Jurkat, Clone E6-1 (cell line): ENCODE measurements at regions not wholly inside any gene's neighbourhood (a gene's known extent, or its start where the extent isn't known, plus 50 kb on each side); places are given as distances from the start of the nearest gene placed in this dataset.
A peak's percentile ranks its signal among the peaks of the same experiment; 100 is the strongest.

Source experiments
- DNase-seq: peaks from one replicate; pipeline ENCODE4 v3.0.0-alpha.2; 2011; ENCODE audit warnings: low read depth, low spot score
- H3K4me3 ChIP-seq: 2 replicates; pipeline ENCODE4 v1.5.1; 2011; ENCODE audit warnings: mild to moderate bottlenecking, low read length, control low read depth, moderate library complexity

DNA sequence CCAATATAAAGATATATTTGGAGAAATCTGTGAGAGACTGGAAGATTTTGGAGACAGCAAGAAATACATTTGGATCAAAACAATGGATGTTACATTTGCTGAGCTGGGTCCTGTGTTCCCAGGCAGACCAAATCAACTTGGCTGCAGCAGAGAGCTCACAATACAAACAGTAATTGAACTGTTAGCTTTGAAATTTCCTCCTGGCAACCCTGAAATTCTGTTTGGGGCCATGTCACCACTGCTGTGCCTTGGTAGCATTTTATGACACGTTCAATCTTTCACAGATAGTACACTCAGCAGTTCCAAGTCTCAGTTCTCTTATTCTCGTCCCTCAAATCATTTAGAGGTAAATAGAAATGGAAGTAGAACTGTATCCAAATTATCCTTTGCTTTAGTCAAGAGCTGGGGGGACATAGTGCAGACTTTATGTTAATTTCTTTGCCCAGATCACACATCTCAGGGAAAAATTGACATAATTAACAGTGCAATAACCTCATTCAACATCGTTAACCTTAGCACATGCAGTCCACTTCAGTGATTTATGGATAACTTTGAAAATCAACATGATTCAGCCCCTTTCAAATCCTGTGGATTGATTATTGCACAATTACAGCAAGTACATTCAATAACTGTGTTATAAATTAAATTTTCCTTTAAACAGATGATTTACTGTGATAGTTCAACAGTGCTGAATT lies 277.4 kb upstream of the MC4R start:
- H3K4me3 ChIP-seq, result no peak overlapping the region
- no peak for DNase-seq

DNA sequence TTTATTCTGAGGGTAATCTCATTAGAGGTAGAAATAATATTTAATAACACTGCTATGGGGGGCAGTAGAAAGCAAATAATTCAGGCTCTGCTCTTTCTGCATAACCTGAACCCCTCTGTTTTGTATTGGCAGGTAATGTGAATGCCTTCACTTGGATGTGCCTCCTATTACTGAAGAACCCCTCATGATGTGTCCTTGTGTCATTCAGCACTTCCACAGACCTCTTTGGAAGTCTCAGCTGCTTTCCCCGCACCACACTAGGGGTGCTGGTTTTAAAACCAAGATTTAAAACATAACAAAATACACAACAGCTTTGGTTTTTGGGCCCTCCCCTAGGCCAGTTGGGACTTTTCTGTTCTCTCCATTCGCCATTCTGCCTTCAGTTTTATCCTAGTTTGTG lies 281.7 kb upstream of the MC4R start:
- H3K4me3 ChIP-seq, result no peak overlapping the region
- DNase-seq, result no peak

DNA sequence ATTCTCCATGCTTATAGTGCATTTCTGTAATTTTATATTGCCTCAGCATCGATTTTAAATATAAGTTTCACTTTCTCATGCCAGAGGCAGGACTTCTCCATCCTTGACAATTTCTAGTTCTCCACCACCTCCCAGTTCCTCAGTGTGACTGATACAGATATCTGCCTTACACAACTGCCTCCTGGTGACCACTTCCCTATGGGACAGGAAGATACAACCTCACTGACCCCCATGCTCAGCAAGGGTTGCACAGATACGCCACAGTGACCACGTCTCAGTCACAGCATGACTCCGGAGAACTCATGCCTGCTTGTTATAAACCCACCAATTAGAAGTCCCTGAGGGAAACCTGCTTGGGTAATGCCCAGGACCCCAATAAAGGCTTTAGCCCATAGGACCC lies 284.0 kb upstream of the MC4R start:
- no peak for DNase-seq
- no peak overlapping the region for H3K4me3 ChIP-seq

DNA sequence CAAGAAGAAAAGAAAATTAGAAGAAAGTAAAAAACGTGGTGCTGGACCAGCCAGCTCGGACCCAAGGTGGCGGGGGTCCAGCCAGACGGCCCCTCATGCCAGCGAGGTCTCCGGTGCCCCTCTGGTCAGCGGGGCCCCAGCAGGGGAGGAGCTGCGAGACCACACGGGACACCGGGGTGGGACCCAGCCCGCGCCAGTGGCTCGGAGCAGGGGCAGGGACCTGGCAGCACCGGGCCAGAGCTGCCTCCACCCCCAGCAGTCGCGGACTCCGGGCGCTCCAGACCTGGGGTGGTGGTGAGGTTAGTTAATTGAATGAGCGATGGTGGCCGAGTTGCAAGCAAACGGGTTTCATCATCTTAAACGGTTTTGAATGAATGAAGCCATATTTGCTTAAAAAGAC lies 289.9 kb upstream of the MC4R start:
- DNase-seq, result no peak
- no peak overlapping the region for H3K4me3 ChIP-seq

DNA sequence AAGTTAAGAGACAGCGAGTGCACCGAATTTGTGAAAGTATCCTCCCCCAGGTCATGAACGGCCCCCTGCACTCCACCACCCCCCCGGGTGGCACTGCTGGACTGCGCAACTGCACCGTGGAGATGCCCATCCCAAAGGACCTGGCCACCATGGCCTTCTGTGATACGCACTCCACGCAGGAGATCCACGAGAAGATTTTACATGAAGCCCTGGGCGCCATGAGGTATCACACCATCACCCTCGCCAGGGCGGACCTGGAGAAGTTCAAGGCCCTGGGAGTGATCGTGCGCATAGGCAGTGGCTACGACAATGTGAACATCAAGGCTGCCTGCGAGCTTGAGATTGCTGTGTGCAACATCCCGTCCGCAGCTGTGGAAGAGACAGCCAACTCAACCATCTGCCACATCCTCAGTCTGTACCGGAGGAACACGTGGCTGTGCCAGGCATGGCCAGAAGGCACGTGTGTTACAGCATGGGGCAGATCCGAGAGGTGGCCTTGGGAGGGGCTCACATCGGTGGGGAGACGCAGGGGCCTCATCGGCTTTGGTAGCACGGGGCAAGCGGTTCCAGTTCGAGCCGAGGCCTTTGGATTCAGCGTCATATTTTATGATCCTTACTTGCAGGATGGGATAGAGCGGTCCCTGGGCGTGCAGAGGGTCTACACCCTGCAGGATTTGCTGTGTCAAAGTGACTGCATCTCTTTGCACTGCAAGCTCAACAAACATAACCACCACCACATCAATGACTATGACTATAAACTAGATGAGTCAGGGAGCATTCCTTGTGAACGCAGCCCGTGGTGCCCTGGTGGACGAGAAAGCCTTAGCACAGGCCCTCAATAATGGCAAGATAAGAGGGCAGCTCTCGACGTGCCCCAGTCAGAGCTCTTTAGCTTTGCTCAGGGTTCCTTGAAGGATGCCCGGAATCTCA lies 290.8 kb upstream of the MC4R start:
- no peak for DNase-seq
- no peak overlapping the region for H3K4me3 ChIP-seq

DNA sequence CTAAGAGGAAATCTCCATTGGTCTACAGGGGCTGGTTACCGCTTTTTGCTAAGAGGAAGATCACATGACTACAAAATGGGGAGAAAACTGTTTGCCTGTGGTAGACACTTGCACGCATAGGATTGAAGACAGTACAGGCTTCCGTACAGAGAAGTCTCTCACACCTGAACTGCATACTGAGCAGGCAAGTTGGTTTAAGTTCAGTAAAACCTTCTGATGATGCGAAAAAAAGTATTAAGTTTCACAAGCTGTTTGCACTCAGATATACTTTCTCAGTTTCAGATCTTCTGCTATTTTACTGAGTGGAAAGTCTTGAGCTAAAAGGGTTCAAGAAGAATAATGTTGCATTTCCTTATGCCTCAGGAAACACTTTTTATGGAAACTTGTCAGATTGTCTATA lies 292.2 kb upstream of the MC4R start:
- DNase-seq, result no peak
- H3K4me3 ChIP-seq, result no peak overlapping the region

DNA sequence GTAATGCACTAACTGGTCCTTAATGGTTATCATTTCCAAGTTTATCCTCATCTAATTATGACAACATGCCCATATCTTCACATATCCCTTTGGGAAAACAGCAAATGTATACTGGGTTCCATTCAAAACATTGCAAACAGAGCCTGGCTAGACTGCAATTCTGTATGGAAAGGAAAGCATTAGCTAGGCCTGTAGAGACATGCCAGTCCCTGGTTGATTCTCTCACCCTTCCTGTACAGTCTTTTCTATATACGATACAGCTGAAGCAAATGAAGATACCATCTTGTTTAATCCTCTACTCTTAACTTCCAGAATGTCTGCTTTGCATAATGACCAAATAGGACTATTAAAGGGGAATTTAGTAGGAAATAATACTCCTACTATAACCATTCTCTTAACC lies 294.4 kb upstream of the MC4R start:
- DNase-seq, result no peak
- H3K4me3 ChIP-seq, result no peak overlapping the region

DNA sequence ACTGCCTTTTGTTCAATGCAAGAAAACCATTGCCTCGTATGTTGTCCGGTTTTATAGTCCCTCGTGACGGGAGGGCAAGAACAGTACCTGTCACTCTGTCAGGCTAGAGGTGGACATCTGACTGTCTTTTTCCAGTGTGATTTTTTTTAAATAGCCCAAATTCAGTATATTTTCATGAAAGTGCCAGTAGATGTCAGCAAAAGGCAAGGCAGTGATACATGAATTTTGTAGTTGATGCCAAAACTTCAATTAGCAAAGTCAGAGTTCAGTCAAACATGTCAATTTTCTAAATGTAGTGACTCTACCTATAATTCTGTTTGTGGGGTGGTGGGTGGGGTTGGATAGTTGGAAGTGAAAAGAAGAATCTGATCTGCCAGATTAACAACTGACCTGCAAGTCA lies 296.0 kb upstream of the MC4R start:
- DNase-seq, result no peak
- no peak overlapping the region for H3K4me3 ChIP-seq

DNA sequence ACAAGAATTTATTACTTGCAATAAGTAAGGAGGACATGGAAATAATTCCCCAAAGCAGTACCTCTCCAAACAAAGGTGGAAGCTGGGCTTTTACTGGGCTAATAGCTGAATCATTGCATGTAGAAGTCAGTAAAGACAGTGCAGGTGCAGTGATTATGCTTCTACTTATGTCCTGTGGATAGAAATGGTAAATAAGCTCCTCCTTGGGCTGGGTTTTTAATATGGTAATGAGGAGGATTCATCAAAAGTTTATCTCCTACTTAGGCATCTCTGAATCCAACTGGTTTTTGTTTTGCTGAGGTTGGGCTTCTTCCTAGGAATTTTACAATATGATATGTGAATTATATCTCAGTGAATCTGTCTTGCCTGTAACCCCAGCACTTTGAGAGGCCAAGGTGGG lies 297.4 kb upstream of the MC4R start:
- no peak for DNase-seq
- no peak overlapping the region for H3K4me3 ChIP-seq

DNA sequence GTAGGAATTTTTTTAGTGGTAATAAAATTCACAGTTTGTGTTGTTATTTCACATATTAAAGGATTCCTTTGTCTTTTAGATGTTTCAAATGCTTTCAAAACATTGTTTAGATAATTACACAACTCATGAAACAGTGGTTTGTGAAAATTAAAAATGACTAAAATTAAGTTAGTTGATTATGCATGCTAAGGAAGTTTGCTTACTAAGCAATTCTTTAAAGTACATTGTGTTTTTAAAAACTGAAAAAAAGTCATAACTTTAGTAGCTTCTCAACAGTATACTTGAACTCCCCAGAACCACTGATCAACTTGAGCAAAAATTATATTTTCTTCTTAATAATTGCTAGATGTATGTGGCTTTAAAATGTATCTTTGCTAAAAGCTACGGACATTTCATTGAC lies 298.4 kb upstream of the MC4R start:
- no peak overlapping the region for H3K4me3 ChIP-seq
- no peak for DNase-seq

DNA sequence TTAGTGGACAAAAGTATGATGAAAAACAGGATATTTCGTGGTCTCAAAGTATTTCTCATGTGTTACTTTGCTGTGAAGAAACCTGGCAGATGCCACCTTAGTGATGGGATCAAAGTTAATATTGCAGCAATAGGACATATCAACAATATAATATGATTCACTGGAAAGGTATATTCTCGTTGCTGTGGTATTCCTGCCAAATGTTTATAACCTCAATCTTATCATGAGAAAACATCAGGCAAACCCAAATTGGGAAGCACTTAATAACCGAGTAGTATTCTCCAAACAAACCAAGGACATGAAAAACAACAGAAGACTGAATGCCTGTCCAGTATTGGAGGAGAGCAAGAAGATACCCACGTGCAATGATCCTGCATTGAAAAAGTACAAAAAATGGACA lies 302.6 kb upstream of the MC4R start:
- no peak overlapping the region for H3K4me3 ChIP-seq
- DNase-seq, result no peak

DNA sequence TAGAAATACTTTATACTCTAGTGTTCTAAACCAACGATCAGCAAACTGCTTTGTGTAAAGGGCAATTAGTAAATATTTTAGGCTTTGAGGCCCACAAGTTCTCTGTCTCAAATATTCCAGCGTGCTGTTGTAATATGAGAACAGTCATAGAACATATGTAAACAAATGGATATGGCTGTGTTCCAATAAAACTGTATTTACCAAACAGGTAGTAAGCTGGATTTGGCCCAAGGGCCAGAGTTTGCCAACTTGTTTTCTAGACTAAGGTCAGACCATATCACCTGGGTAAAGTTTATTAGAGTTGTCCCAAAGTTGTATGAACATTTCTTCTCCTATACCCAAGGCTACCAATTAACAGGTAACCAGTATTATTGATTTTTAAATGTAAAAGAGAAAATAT lies 303.2 kb upstream of the MC4R start:
- no peak overlapping the region for H3K4me3 ChIP-seq
- DNase-seq, result no peak

DNA sequence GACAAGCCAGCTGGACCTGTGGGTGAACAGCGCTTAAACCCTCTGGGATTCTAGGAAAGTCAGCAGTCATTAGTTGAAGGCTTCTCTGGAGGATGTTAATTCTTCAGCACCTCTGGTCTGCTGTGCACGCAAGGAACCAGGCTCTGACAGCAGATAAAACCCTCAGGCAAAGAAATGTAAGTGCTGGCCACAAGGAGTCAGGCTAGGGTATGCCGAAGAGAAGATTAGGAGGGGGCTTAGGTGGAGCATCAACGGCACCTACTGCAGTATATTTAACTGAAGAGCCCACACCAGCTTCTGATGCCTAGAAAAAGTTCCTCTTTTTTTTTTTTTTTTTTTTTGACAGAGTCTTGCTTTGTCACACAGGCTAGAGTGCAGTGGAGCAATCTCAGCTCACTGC lies 304.2 kb upstream of the MC4R start:
- DNase-seq, result no peak

DNA sequence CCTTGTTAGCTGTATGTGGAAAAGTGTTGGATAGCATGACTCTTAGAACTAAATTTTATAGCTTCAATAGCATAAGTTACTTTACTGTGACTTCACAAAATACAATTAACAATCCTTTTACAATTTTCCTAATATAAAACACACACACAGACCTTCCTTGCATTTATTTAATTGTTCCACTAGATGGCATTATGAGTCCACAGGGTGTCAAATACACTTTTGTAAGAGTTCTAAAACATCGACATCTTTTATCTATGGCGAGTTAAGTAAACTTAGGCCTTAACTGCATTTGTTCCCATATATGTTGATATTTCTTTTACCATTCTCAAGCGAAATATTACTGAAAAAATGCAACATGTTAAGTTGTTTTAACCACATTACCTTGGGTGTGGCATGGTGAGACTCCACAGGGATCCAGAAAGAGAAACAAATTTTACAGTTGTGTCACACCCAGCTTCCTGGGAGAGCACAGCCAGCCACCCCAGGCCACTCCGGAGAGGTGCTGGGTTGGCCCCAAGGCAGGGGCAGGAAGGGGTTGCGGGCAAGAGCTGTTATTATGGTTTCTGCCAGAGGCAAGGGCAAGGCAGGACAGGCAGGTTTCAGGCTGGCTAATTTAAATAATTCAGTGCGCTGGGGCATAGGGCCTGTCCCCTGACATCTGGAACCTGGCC lies 312.4 kb upstream of the MC4R start:
- peak; percentile 8 for DNase-seq

More for the DNA sequence above, 304.2 kb upstream of the MC4R start:
- no peak overlapping the region for H3K4me3 ChIP-seq

DNA sequence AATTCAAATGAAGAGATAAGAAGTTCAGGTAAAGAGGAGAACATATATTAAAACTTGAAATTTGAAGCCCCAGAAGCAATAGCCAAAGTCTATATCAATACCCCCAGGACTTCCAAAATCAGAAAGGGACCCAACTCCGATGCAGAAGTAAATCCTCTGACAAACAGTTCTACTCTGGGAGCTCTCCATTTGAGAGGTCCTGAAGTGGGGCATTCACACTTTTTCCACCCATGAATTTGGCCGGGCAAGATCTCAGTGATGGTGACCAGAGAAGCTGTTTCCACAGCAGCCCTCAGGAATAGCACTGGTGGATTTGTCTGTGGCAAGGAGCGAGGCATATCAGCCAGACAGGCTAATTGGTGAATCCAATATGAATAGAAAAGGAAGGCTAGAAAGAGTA lies 313.6 kb upstream of the MC4R start:
- H3K4me3 ChIP-seq, result no peak overlapping the region
- no peak for DNase-seq

More for the DNA sequence above, 312.4 kb upstream of the MC4R start:
- H3K4me3 ChIP-seq, result no peak overlapping the region

DNA sequence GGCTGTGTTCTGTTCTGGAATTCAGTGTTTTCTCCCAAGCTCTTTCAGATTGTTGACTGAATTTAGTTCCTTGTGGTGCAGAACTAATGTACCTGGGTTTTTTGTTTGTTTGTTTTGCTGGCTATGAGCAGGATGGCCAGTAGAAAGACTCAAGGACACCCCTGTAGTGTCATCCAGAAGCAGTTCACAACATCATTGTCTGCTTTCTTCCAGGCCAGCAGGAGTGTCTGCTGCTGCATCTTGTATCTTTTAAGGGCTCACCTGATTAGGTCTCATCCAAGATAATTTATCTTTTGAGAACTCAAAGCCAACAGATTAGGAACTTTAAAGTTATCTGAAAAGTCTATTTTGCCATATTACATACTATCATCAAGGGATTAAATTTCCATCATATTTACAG lies 318.5 kb upstream of the MC4R start:
- DNase-seq, result no peak
- no peak overlapping the region for H3K4me3 ChIP-seq

DNA sequence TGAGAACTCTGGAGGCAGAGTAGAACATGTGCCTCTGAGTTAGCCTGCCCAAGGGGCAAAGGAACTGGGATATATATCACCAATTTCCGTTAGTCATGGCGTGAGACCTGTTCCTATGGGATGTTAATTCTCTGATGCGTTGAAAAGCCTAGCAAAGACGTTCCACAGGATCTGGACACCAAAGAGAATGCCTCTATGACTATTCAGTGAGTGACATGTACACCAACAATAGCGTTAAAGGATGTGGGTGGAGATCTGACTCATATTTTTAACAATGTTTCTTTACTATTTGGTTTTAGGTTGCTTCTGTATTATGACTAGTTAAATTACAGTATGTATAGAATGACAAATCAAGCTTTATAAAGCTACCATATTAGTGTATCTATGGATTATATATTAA lies 320.9 kb upstream of the MC4R start:
- no peak for DNase-seq
- H3K4me3 ChIP-seq, result no peak overlapping the region

DNA sequence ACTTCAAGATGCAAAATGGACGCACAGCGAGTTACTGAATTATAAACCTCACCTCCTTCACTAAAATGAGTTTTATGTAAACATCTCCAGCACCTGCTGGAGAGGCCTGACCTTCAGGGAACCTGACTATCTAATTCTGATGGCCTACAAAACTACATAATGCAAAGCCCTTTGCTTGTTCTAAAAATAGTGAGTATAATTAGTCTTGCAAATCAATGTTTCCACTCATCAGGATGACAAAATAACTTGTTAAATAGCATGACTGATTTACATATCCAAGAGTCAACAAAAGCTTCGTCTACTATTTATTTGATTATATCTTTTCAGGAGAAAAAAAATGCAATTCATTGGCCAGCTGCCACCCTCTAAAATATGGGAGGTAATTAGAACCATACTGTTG lies 326.3 kb upstream of the MC4R start:
- H3K4me3 ChIP-seq, result no peak overlapping the region
- no peak for DNase-seq

DNA sequence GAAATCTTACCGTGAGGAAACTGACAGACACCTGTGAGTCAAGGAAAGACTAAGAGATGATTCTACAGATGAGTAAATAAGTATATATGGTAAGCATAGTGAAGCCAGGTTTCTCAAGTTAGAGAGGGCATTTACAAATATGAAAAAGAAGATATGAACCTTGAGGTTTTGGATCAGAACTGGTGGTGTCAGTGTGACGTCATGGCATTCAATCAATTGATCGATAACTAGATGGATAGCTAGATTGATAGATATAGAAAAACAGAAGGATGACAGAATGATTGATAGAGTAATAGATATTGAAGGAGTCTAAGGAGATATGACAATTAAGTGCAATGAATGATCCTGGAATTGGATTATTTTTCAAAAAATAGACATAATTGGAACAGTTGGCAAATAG lies 350.2 kb upstream of the MC4R start:
- no peak overlapping the region for H3K4me3 ChIP-seq
- no peak for DNase-seq

DNA sequence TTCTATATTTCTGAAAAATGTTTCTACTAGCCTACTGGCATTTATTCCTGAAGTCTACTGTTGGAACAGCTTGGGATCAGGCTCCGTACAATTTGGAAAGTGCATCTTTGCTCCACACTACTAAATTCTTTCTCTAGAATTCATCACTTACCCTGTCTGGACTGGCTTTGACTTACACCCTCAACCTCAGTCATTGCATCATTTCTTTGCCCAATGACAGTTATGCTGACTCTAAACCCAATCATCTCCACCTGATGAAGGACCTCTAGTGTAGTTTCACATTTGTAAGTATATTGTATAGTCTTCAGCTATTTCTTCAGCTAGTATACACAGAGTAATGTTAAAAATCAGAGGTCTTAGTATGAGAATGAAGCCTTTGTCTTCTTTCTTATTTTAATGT lies 359.6 kb upstream of the MC4R start:
- H3K4me3 ChIP-seq, result no peak overlapping the region
- no peak for DNase-seq
